ENCODE measurements at regions not wholly inside any gene's neighbourhood (a gene's known extent, or its start where the extent isn't known, plus 50 kb on each side); places are given as distances from the start of the nearest gene placed in this dataset.
A peak's percentile ranks its signal among the peaks of the same experiment; 100 is the strongest.

GRCh38 chr22:44386386-44387035, 73.8 kb upstream of the SHISAL1 start:
- peak; percentile 14 for DNase-seq

GRCh38 chr22:44385781-44386180, 73.0 kb upstream of the SHISAL1 start:
- DNase-seq = no peak

GRCh38 chr22:44385296-44385610, 72.5 kb upstream of the SHISAL1 start:
- no peak for DNase-seq

GRCh38 chr22:44384563-44385295, 72.0 kb upstream of the SHISAL1 start:
- no peak for DNase-seq

GRCh38 chr22:44383652-44384562, 71.2 kb upstream of the SHISAL1 start:
- DNase-seq = no peak

- DNase-seq = no peak
Observed at GRCh38 chr22:44383064-44383575, 70.4 kb upstream of the SHISAL1 start.

GRCh38 chr22:44382116-44383038, 69.6 kb upstream of the SHISAL1 start:
- DNase-seq = no peak

GRCh38 chr22:44381761-44382115, 69.0 kb upstream of the SHISAL1 start:
- no peak for DNase-seq

- DNase-seq = peak; percentile 9
Observed at GRCh38 chr22:44380756-44381486, 68.2 kb upstream of the SHISAL1 start.

- DNase-seq = no peak
Observed at GRCh38 chr22:44379817-44380755, 67.3 kb upstream of the SHISAL1 start.

- DNase-seq = no peak
Observed at GRCh38 chr22:44378380-44378779, 65.6 kb upstream of the SHISAL1 start.

- no peak for DNase-seq
Observed at GRCh38 chr22:44375451-44375850, 62.7 kb upstream of the SHISAL1 start.

GRCh38 chr22:44373234-44373633, 60.5 kb upstream of the SHISAL1 start:
- DNase-seq = no peak

GRCh38 chr22:44372611-44373010, 59.9 kb upstream of the SHISAL1 start:
- no peak for DNase-seq

GRCh38 chr22:44371741-44372525, 59.2 kb upstream of the SHISAL1 start:
- no peak for DNase-seq

- DNase-seq = peak; percentile 24
Observed at GRCh38 chr22:44369916-44370801, 57.4 kb upstream of the SHISAL1 start.

GRCh38 chr22:44369293-44369661, 56.5 kb upstream of the SHISAL1 start:
- DNase-seq = no peak

GRCh38 chr22:44368611-44369292, 56.0 kb upstream of the SHISAL1 start:
- no peak for DNase-seq

Data from NCI-H2029 (cell line).